AG10803 (cell line): ENCODE measurements at regions not wholly inside any gene's neighbourhood (a gene's known extent, or its start where the extent isn't known, plus 50 kb on each side); places are given as distances from the start of the nearest gene placed in this dataset.

Experiments
- DNase-seq: peaks from one replicate; pipeline ENCODE4 v3.0.0; 2010; ENCODE audit warnings: low read depth
- H3K4me3 ChIP-seq: 2 replicates; pipeline ENCODE4 v1.5.1; 2011; ENCODE audit warnings: mild to moderate bottlenecking, low read length, control low read depth
- CTCF ChIP-seq: conservative IDR thresholded peaks from 2 replicates; pipeline ENCODE4 v1.5.1; 2011; ENCODE audit warnings: mild to moderate bottlenecking, low read length, control low read depth, inconsistent platforms

GRCh38 chr5:91562922-91563321, 179.8 kb upstream of the ARRDC3 start:
- no peak for TF ChIP-seq CTCF
- no peak for DNase-seq
- H3K4me3 ChIP-seq = no peak overlapping the region

GRCh38 chr5:91541696-91542095, 158.6 kb upstream of the ARRDC3 start:
- DNase-seq = no peak
- TF ChIP-seq CTCF = no peak
- no peak overlapping the region for H3K4me3 ChIP-seq

GRCh38 chr5:91538179-91538578, 155.1 kb upstream of the ARRDC3 start:
- DNase-seq = no peak
- no peak for TF ChIP-seq CTCF
- H3K4me3 ChIP-seq = no peak overlapping the region

- DNase-seq = no peak
- no peak overlapping the region for H3K4me3 ChIP-seq
- no peak for TF ChIP-seq CTCF
Observed at GRCh38 chr5:91535499-91535898, 152.4 kb upstream of the ARRDC3 start.

GRCh38 chr5:91534332-91534731, 151.2 kb upstream of the ARRDC3 start:
- DNase-seq = no peak
- no peak for TF ChIP-seq CTCF
- no peak overlapping the region for H3K4me3 ChIP-seq

- no peak for DNase-seq
- no peak for TF ChIP-seq CTCF
Observed at GRCh38 chr5:91532779-91533178, 149.7 kb upstream of the ARRDC3 start.

GRCh38 chr5:91532281-91532680, 149.2 kb upstream of the ARRDC3 start:
- H3K4me3 ChIP-seq = no peak overlapping the region
- no peak for TF ChIP-seq CTCF
- no peak for DNase-seq

More at GRCh38 chr5:91532779-91533178, 149.7 kb upstream of the ARRDC3 start:
- no peak overlapping the region for H3K4me3 ChIP-seq
